OCI-LY1 (cell line): ENCODE measurements at regions not wholly inside any gene's neighbourhood (a gene's known extent, or its start where the extent isn't known, plus 50 kb on each side); places are given as distances from the start of the nearest gene placed in this dataset.

ENCODE experiments used
- H2AFZ ChIP-seq: fragments of 200-600 bp; sonication (generic), shearing (Covaris generic); 2 replicates; pipeline ENCODE4 v1.6.0; 2014; ENCODE audit warnings: antibody characterized with exemption, mild to moderate bottlenecking, low read length
- H3F3A ChIP-seq: fragments of 200-600 bp; sonication (generic), shearing (Covaris generic); 2 replicates; pipeline ENCODE4 v1.6.0; 2014; ENCODE audit warnings: mild to moderate bottlenecking, antibody characterized with exemption, low read length, moderate library complexity; ENCODE audit not compliant: insufficient read depth
- H3K27ac ChIP-seq: fragments of 200-600 bp; sonication (generic); 2 replicates; pipeline ENCODE4 v1.5.1; 2014; ENCODE audit warnings: low read length, mixed run types, mild to moderate bottlenecking, low read depth; ENCODE audit not compliant: poor library complexity, severe bottlenecking
- H3K27me3 ChIP-seq: fragments of 200-600 bp; sonication (generic); 2 replicates; pipeline ENCODE4 v1.6.0; 2014; ENCODE audit warnings: antibody characterized with exemption, mild to moderate bottlenecking, low read length, moderate library complexity; ENCODE audit not compliant: insufficient read depth
- H3K36me3 ChIP-seq: fragments of 200-600 bp; sonication (generic); 2 replicates; pipeline ENCODE4 v1.6.1; 2014; ENCODE audit warnings: mild to moderate bottlenecking, antibody characterized with exemption, low read length, moderate library complexity, mixed read lengths; ENCODE audit not compliant: insufficient read depth
- H3K4me1 ChIP-seq: fragments of 200-600 bp; sonication (generic); 2 replicates; pipeline ENCODE4 v1.5.1; 2014; ENCODE audit warnings: mild to moderate bottlenecking, low read length, moderate library complexity; ENCODE audit not compliant: insufficient read depth, severe bottlenecking
- H3K4me2 ChIP-seq: fragments of 200-600 bp; sonication (generic), shearing (Covaris generic); 2 replicates; pipeline ENCODE4 v1.6.1; 2014; ENCODE audit warnings: low read length
- H3K4me3 ChIP-seq: fragments of 200-600 bp; sonication (generic); 2 replicates; pipeline ENCODE4 v1.5.1; 2014; ENCODE audit warnings: low read length, low read depth, mild to moderate bottlenecking, mixed read lengths; ENCODE audit not compliant: poor library complexity, severe bottlenecking
- H3K79me2 ChIP-seq: fragments of 200-600 bp; shearing (Covaris generic); 2 replicates; pipeline ENCODE4 v1.6.1; 2016; ENCODE audit warnings: mixed run types, low read length, mixed read lengths; ENCODE audit not compliant: insufficient read depth
- H3K9ac ChIP-seq: fragments of 200-600 bp; sonication (generic), shearing (Covaris generic); 2 replicates; pipeline ENCODE4 v1.6.1; 2014; ENCODE audit warnings: mild to moderate bottlenecking, low read length, mixed read lengths
- H3K9me2 ChIP-seq: fragments of 200-600 bp; sonication (generic), shearing (Covaris generic); 2 replicates; pipeline ENCODE4 v1.6.1; 2014; ENCODE audit warnings: low read depth, mild to moderate bottlenecking, low read length, mixed read lengths
- H3K9me3 ChIP-seq: fragments of 200-600 bp; shearing (Covaris generic); 2 replicates; pipeline ENCODE4 v1.6.1; 2014; ENCODE audit warnings: low read length, mixed read lengths
- H4K20me1 ChIP-seq: fragments of 200-600 bp; sonication (generic), shearing (Covaris generic); 2 replicates; pipeline ENCODE4 v1.6.0; 2016; ENCODE audit warnings: mild to moderate bottlenecking, low read length; ENCODE audit not compliant: insufficient read depth
- CTCF ChIP-seq: fragments of 200-600 bp; sonication (generic), shearing (Covaris generic); IDR thresholded peaks from 2 replicates; pipeline ENCODE4 v1.5.1; 2017; ENCODE audit warnings: mild to moderate bottlenecking, antibody characterized with exemption, low read length, moderate library complexity, mixed read lengths
- EZH2 ChIP-seq: fragments of 200-600 bp; sonication (generic), shearing (Covaris generic); IDR thresholded peaks from 2 replicates; pipeline ENCODE4 v1.8.0; 2017; ENCODE audit warnings: borderline replicate concordance, mixed run types, mild to moderate bottlenecking, antibody characterized with exemption, low read length, moderate library complexity, mixed read lengths

DNA sequence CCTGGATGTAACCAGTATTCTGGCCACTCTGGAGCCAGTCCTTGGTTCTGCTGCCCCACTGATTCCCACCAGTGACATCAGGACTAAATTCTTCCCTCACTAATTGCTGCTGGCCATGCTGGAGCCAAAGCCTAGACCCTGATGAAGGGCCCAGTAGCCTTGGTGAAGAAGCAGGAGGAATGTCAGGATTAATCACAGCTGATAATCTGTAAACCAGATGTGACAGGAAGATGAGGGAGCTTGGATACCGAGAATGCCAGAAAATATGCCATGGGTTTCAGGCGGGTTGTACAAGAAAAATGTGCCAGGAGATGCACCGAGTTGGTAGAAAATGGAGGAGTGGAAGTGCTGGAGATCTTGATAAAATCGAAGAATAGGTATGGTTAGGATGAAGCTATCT is 119.0 kb upstream of the PPP2R5A start:
- no peak overlapping the region for H3K4me2 ChIP-seq
- H3K4me3 ChIP-seq, result no peak overlapping the region
- H3F3A ChIP-seq, result no peaks in the 10 kb centered on the region
- no peaks in the 10 kb centered on the region for H3K9me2 ChIP-seq
- no peak for TF ChIP-seq EZH2
- TF ChIP-seq CTCF, result no peak
- no peaks in the 10 kb centered on the region for H3K27me3 ChIP-seq
- H3K9me3 ChIP-seq, result peaks cover 4% of the 10 kb centered on the region
- no peaks in the 10 kb centered on the region for H4K20me1 ChIP-seq
- no peak overlapping the region for H3K27ac ChIP-seq
- H3K9ac ChIP-seq, result no peak overlapping the region
- H3K79me2 ChIP-seq, result no peaks in the 10 kb centered on the region
- H2AFZ ChIP-seq, result no peak overlapping the region
- no peaks in the 10 kb centered on the region; the same call in 1 of the 2 replicates for H3K36me3 ChIP-seq
- H3K4me1 ChIP-seq, result peaks cover 42% of the 10 kb centered on the region

DNA sequence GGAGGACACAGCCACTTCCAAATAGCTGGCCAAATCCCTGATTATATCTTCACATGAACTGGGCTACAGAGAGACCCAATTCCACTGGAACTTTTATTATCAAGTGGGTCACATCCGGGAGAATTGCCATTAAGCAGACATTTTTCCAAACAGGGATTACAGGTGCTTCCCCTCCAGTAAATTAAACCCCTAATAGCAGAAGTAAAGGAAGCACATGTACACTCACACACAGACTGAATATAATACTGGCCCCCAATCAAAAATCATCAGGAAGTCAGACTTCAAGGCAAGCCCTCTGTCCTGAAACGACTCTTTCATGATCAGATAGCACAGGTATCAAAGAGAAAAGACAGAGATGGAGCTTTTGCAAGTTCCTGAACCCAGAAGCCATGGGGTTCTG is 118.6 kb upstream of the PPP2R5A start:
- H3K4me2 ChIP-seq, result no peak overlapping the region
- H3K9me2 ChIP-seq, result no peaks in the 10 kb centered on the region
- H2AFZ ChIP-seq, result no peak overlapping the region
- H3K27me3 ChIP-seq, result no peaks in the 10 kb centered on the region
- H3K9me3 ChIP-seq, result peaks cover 4% of the 10 kb centered on the region
- H4K20me1 ChIP-seq, result no peaks in the 10 kb centered on the region
- no peak overlapping the region for H3K4me3 ChIP-seq
- TF ChIP-seq CTCF (no peak), EZH2 (no peak)
- no peaks in the 10 kb centered on the region; the same call in 1 of the 2 replicates for H3K36me3 ChIP-seq
- no peak overlapping the region for H3K9ac ChIP-seq
- no peaks in the 10 kb centered on the region for H3F3A ChIP-seq
- no peak overlapping the region for H3K27ac ChIP-seq
- peaks cover 38% of the 10 kb centered on the region for H3K4me1 ChIP-seq
- H3K79me2 ChIP-seq, result no peaks in the 10 kb centered on the region

- Histone ChIP-seq H3K4me3 (no peak overlapping the region), H3K27me3 (no peaks in the 10 kb centered on the region), H3K4me2 (no peak overlapping the region), H2AFZ (no peak overlapping the region), H3K79me2 (no peaks in the 10 kb centered on the region), H3K9ac (no peak overlapping the region), H3K4me1 (peaks cover 34% of the 10 kb centered on the region), H3K36me3 (no peaks in the 10 kb centered on the region; the same call in 1 of the 2 replicates), H4K20me1 (no peaks in the 10 kb centered on the region), H3K9me2 (no peaks in the 10 kb centered on the region), H3K9me3 (peaks cover 4% of the 10 kb centered on the region), H3K27ac (no peak overlapping the region), H3F3A (no peaks in the 10 kb centered on the region)
- TF ChIP-seq EZH2 (no peak), CTCF (no peak)
Observed at GRCh38 chr1:212167098-212167497, 118.1 kb upstream of the PPP2R5A start.
